Endothelial cell of hepatic sinusoid (primary cell): ENCODE measurements at regions not wholly inside any gene's neighbourhood (a gene's known extent, or its start where the extent isn't known, plus 50 kb on each side); places are given as distances from the start of the nearest gene placed in this dataset.
"Not testable (repeated sequence)": the region's sequence is repeated elsewhere in the genome, so short reads cannot be mapped to it uniquely, and the experiment has no call there.

Experiments
- in situ Hi-C: cut with HindIII; loops from 2 replicates; pipeline ENCODE4 v1.10.0; 2017; ENCODE audit warnings: low sequenced_read_pairs

DNA sequence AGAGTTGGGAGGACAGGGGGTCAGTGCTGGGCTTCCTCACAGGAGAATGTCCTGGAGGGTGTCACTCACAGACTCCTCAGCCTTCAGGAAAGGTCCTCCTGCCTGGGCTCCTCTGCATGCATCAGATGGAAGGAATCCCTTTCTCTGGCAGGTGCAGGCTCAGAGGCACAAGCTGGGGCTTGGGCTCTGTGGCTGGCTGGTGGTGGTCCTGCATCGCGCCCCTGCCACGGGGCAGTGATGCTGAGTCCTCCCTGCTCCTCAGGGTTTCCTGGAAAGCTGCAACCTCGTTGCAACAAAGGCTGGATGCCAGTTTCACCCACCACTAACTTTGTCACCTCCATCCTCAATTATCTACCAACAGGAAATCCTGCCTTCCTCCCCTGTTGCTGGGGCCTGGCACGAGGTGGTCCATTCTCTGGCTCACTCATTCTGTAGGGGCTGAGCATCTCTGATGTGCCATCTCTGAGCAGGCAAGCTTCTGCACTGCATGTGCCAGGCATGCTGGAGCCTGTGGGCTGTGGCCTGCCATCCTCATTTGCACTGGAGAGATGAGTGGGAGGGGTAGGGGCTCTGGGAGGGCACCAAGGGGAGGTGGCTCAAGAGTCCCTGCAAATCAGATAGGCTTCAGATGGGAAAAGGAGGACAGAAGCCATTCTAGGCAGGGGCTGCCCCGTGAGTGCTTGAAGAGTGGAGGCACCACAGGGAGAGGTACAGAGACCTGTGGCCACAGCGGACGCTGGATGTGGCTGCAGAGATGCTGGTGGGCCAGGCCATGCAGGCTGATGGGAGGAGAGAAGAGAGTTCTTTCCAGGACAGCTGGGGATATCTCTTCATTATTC lies 272.6 kb upstream of the HS6ST1 start:
- in situ Hi-C loops, result no loop called here

DNA sequence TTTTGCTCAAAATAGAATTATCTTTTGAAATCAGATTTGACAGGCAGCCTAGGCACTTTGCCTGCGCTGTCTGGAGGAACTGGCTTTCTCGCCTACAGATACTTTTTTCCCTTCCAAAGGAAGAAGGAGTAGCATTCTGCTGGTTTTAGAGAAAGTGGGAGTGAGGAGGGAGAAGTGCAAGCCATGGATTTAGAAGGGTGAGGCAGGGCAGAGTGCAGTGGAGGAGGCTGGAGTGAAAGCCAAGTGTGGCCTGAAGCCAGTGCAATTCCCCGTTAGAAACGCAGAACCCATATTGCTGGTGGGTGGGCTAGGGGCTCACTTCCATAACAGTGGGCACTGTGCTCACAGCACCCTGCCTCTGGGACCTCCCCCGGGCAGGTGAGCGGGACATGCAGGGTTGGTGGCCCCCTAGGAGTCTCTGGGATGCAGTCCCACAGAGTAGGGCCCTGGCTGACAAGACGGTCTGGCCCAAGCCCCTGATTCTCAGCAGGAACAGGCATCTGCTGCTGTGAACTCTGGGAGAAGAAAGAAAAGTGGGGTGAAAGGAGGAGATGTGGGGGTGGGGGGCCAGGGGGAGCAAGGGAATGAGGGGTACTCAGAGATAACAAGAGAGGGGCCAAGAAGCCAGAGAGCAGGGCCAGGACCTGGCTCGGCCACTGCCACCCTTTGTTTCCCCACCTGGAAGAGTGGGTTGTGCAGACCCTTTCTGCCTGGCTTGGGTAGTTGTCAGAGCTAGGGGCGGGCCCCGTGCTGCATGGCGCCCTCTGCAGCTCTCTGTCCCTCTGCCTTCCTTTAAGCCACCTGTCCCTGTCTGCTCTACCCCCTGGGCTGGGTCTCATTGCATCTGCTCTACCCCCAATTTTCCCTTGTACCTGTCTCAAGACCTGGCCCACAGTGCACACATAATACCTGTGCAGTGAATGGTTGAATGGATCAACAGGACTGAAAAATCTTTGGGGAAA lies 273.5 kb upstream of the HS6ST1 start:
- in situ Hi-C loops, result no loop called here

DNA sequence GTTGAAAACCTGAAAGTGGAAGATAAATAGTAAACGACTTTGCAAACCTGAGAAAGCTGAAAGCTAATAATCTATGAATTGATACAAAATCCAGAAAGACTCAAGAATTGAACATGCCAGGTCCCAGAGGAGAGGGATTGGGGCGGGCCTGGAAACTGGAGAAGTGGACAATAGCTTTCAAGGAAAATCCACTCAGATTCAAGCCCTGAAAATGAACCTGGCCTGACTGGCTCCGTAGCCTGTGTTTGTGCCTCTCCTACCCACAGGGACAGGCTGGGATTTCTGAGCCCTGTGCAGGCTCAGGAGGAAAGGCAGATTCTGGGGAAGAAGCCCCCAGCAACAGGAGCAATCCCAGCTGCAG lies 274.8 kb upstream of the HS6ST1 start:
- in situ Hi-C loops, result no loop called here

- in situ Hi-C loops, result no loop called here
Observed at GRCh38 chr2:128593879-128594650, 275.4 kb upstream of the HS6ST1 start.

DNA sequence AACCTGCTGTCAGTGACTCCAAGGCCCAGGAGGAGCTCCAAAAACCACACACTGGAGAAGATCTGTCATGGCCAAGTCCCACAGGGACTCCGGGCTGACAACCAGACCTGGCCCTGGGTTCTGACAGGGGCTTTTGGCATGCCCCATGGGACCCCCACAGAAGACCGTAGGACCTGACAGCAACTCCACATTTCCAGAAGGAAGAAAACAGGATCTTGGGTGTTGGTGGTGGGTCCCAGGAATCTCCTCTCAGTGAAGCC lies 275.9 kb upstream of the HS6ST1 start:
- in situ Hi-C loops, result no loop called here

GRCh38 chr2:128594953-128595677 lies 276.4 kb upstream of the HS6ST1 start:
- in situ Hi-C loops, result no loop called here

GRCh38 chr2:128595763-128596395 lies 277.2 kb upstream of the HS6ST1 start:
- in situ Hi-C loops, result no loop called here

- in situ Hi-C loops, result no loop called here
Observed at GRCh38 chr2:128596396-128597120, 277.9 kb upstream of the HS6ST1 start.

DNA sequence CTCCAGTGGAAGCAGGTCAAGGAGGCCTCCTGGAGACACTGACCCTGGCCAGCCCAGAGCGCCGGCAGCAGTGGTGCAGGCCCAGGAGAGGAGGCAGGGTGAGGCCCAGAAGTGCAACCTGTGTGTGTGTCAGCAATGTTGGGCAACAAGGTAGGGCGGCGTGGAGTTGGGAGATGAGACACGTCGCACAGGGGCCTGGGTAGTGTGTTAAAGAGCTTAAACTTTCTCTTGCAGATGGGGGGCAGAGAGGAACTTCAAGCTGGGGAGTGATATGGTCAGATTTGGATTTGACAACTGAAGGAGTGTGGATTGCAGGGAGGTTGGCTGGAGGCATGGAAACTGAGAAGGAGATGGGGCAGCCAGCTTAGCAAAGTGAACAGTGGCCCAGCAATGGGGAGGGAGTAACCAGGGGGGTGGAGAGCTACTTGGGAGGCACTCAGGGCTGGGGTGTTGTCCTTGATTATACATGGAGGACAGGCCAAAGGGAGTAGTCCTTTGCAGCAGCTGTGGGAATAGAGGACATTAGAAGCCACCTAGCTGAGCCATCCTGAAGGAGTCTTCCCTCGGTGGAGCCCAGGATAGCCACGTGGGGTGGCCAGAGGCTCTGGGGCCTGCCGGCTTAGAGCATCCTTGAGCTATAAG lies 278.6 kb upstream of the HS6ST1 start:
- in situ Hi-C loops, result no loop called here

GRCh38 chr2:128598260-128598659 lies 279.6 kb upstream of the HS6ST1 start:
- in situ Hi-C loops, result not testable (repeated sequence)

- in situ Hi-C loops, result no loop called here
Observed at GRCh38 chr2:128598862-128599441, 280.3 kb upstream of the HS6ST1 start.

GRCh38 chr2:128599700-128600099 lies 281.0 kb upstream of the HS6ST1 start:
- in situ Hi-C loops, result no loop called here

DNA sequence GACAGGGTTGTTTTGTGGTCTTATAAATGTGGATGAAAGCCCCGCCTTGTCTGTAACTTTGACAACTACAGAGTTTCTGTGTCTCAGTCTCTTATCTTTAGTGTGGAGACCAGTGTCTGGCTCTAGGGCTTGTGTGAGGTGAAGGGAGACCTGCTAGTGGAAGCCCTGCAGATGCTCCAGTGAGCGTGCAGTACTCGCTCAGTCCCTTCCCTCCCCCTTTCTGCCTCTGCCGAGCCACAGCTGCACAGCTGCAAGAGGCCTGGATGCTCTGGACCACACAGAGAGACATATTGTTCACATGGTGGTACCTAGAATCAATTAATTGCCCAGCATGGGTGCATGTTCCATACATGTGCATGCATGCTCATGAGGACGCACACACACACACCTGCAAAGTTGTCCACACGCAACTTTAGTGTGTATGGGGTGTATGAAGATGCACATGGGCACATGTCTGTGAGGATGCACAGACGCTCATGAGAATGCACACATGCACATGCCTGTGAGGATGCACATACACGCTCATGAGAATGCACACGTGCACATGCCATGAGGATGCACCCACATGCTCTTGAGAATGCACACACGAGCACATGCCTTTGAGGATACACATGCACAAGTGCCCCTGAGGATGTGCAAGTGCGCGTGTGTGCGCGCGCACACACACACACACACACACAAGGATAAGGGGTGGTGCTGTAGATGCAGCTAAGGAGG lies 282.1 kb upstream of the HS6ST1 start:
- in situ Hi-C loops, result no loop called here

DNA sequence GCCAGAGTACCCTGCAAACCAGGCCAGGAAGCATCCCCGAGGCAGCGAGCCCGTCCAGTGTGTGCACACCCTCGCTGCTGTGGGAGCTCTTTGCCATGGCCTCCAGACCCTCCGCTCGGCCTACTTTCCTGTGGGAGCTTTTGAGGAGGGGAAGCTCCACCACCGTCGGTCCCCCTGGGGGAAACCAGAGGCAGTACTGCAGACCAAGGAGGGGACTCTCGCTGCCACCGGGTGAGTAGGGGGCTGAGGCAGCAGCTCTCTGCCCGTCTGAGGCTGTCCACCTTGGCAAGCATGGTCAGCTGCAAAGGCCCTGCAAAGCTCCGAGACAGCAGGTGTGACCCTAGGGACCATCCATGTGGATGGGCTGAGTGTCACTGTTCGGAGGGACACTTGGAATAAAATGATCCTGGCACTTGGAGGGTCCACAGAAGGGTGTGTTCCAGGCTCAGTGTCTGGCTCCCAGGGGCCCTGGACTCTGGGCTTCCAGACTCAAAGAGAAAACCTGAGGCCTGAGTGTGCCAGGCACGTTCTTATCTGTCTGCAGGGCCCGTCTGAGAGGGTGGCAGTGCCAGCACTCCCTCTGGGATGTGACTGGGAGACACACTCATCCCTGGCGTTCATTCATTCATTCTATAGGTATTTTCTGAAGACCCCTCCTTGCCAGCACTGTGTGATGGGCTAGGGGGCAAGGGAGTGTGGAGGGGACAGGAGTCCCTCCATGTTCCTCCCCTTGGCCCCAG lies 282.8 kb upstream of the HS6ST1 start:
- in situ Hi-C loops, result no loop called here

DNA sequence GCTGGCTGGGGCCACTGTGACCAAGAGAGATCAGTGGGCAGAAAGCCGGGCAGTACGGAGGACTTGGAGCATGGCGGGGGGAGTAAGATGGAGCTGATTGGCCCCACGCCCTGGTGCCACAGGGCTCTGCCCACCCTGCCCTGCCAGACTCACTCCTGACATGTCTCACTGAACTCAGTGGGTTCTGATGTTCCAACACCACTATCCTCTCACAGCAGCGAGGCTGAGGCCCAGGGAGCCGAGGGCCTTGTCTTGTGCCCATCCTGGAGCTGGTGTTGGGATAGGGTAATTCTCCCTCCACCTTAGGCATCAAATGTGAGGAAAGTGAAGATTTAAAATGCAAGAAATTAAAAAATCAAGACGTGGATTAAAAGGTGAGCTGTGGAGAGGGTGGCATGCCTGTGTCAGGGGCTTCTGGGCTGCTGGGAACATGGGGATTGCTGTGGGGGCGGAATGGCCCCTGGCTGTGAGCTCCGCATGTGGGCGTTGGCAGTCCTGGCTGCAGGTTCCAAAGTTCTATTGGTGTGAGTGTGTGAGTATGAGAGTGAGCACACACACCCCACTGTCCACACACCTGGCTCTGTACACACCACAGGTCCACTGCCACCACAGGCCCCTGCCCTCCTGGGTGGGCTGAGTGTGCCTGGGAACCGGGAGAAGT lies 283.5 kb upstream of the HS6ST1 start:
- in situ Hi-C loops, result no loop called here

DNA sequence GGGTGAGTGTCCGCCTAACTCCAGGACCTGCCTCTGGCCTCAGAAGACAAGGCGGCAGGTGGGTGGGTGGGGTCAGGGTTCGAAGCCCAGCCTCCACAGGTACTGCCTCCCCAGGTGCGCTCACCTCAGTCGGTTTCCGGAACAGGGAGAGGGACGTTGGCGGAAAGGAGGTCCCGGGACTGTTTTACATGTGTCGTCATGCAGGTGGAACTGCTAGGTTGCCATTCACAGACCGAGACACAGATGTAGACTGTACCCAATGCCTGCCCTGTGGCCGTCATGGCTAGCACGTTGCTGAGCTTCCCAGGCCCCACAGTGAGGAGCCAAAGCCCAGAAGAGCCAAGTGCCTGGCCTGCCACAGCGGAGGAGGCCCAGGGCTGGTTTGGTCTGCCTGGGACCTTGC lies 284.0 kb upstream of the HS6ST1 start:
- in situ Hi-C loops, result no loop called here

DNA sequence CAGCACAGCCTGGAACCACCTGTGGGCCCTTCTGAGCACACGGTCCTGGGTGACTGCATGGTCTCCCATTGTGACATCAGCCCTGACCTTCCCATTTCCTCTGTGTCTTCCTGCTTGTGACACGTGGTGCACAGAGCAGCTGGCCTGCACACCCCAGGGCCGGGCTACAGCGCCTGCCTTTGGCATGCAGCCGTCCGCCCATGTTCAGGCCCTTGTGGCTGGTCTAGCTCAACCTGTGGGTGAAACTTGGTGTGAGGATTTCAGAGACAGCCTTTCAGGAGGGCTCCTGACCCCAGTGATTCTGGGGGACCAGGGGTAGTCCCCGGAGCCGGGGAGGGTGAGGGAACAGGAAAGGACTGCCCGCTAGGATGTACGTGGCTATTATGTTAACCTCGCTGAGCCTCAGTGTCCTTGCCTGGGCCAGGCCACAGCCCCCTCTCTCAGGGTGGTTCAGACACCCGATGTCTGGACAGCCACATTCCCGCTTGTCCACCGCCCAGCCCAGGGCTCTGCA lies 284.8 kb upstream of the HS6ST1 start:
- in situ Hi-C loops, result no loop called here
